ENCODE measurements at regions not wholly inside any gene's neighbourhood (a gene's known extent, or its start where the extent isn't known, plus 50 kb on each side); places are given as distances from the start of the nearest gene placed in this dataset.
"Not testable (repeated sequence)": the region's sequence is repeated elsewhere in the genome, so short reads cannot be mapped to it uniquely, and the experiment has no call there.

GRCh38 chr15:81710328-81710727 is 335.5 kb downstream of the MEX3B start:
- DNase-seq: no peak

GRCh38 chr15:81706816-81707346 is 332.9 kb upstream of the TMC3 start:
- DNase-seq: not testable (repeated sequence)

- not testable (repeated sequence) for DNase-seq
Observed at GRCh38 chr15:81705727-81706126, 331.7 kb upstream of the TMC3 start.

- no peak for DNase-seq
Observed at GRCh38 chr15:81686021-81686420, 312.0 kb upstream of the TMC3 start.

GRCh38 chr15:81685237-81685636 is 311.2 kb upstream of the TMC3 start:
- no peak for DNase-seq

GRCh38 chr15:81680829-81681228 is 306.8 kb upstream of the TMC3 start:
- DNase-seq: no peak

- no peak for DNase-seq
Observed at GRCh38 chr15:81666839-81667238, 292.8 kb upstream of the TMC3 start.

- no peak for DNase-seq
Observed at GRCh38 chr15:81660976-81661375, 287.0 kb upstream of the TMC3 start.

GRCh38 chr15:81653259-81653658 is 279.2 kb upstream of the TMC3 start:
- DNase-seq: no peak

- DNase-seq: no peak
Observed at GRCh38 chr15:81645470-81645869, 271.5 kb upstream of the TMC3 start.

GRCh38 chr15:81643771-81644170 is 269.8 kb upstream of the TMC3 start:
- DNase-seq: peak; percentile 4

GRCh38 chr15:81642451-81642990 is 268.5 kb upstream of the TMC3 start:
- peak; percentile 87 for DNase-seq

- DNase-seq: not testable (repeated sequence)
Observed at GRCh38 chr15:81636064-81636463, 262.1 kb upstream of the TMC3 start.

GRCh38 chr15:81633889-81634288 is 259.9 kb upstream of the TMC3 start:
- no peak for DNase-seq

- DNase-seq: no peak
Observed at GRCh38 chr15:81625896-81626295, 251.9 kb upstream of the TMC3 start.

GRCh38 chr15:81619002-81619401 is 245.0 kb upstream of the TMC3 start:
- no peak for DNase-seq

GRCh38 chr15:81612631-81613030 is 238.6 kb upstream of the TMC3 start:
- no peak for DNase-seq

- DNase-seq: no peak
Observed at GRCh38 chr15:81611679-81612078, 237.7 kb upstream of the TMC3 start.

GRCh38 chr15:81608309-81608829 is 234.4 kb upstream of the TMC3 start:
- no peak for DNase-seq

- no peak for DNase-seq
Observed at GRCh38 chr15:81604713-81605112, 230.7 kb upstream of the TMC3 start.

GRCh38 chr15:81596159-81596865 is 222.3 kb upstream of the TMC3 start:
- no peak for DNase-seq

- DNase-seq: no peak
Observed at GRCh38 chr15:81595752-81596151, 221.7 kb upstream of the TMC3 start.

GRCh38 chr15:81589671-81590070 is 215.7 kb upstream of the TMC3 start:
- DNase-seq: no peak

- no peak for DNase-seq
Observed at GRCh38 chr15:81575436-81576123, 201.6 kb upstream of the TMC3 start.
